ENCODE measurements at regions not wholly inside any gene's neighbourhood (a gene's known extent, or its start where the extent isn't known, plus 50 kb on each side); places are given as distances from the start of the nearest gene placed in this dataset.

- Histone ChIP-seq H3K4me1 (ENCODE audit: insufficient read depth, insufficient read length) (peaks cover 4% of the 10 kb centered on the region), H3K9me3 (ENCODE audit: insufficient read depth, low read length) (no peaks in the 10 kb centered on the region), H3K27me3 (ENCODE audit: insufficient read depth, insufficient read length) (no peaks in the 10 kb centered on the region), H3K4me3 (ENCODE audit: insufficient read length, low read depth) (no peak overlapping the region), H3K9ac (ENCODE audit: insufficient read length, low read depth) (no peak overlapping the region), H3K36me3 (ENCODE audit: insufficient read depth, insufficient read length, low read length) (no peaks in the 10 kb centered on the region)
- TF ChIP-seq YY1 (IDR thresholded peaks at IDR 0.05; ENCODE audit: insufficient read depth, insufficient read length) (no peak), ZNF274 (IDR thresholded peaks at IDR 0.05; ENCODE audit: low read depth, low read length) (no peak), SUZ12 (IDR thresholded peaks at IDR 0.05; ENCODE audit: extremely low read depth, insufficient read depth, insufficient read length) (no peak)
- DNase-seq (ENCODE audit: low read depth, low spot score) = no peak
These were observed 169.8 kb upstream of the NCK2 start for GRCh38 chr2:105574796-105575344.

GRCh38 chr2:105573910-105574655, 170.6 kb upstream of the NCK2 start:
- no peak for DNase-seq (ENCODE audit: low read depth, low spot score)
- H3K27me3 ChIP-seq (ENCODE audit: insufficient read depth, insufficient read length) = no peaks in the 10 kb centered on the region
- no peak overlapping the region for H3K9ac ChIP-seq (ENCODE audit: insufficient read length, low read depth)
- no peak overlapping the region for H3K4me3 ChIP-seq (ENCODE audit: insufficient read length, low read depth)
- no peaks in the 10 kb centered on the region for H3K36me3 ChIP-seq (ENCODE audit: insufficient read depth, insufficient read length, low read length)
- H3K9me3 ChIP-seq (ENCODE audit: insufficient read depth, low read length) = no peaks in the 10 kb centered on the region
- TF ChIP-seq YY1 (IDR thresholded peaks at IDR 0.05; ENCODE audit: insufficient read depth, insufficient read length) = no peak
- peaks cover 5% of the 10 kb centered on the region for H3K4me1 ChIP-seq (ENCODE audit: insufficient read depth, insufficient read length)

GRCh38 chr2:105573490-105573889, 171.2 kb upstream of the NCK2 start:
- no peak for DNase-seq (ENCODE audit: low read depth, low spot score)
- TF ChIP-seq YY1 (IDR thresholded peaks at IDR 0.05; ENCODE audit: insufficient read depth, insufficient read length) (no peak), ZNF274 (IDR thresholded peaks at IDR 0.05; ENCODE audit: low read depth, low read length) (no peak), SUZ12 (IDR thresholded peaks at IDR 0.05; ENCODE audit: extremely low read depth, insufficient read depth, insufficient read length) (no peak)
- H3K9me3 ChIP-seq (ENCODE audit: insufficient read depth, low read length) = no peaks in the 10 kb centered on the region
- H3K9ac ChIP-seq (ENCODE audit: insufficient read length, low read depth) = no peak overlapping the region
- no peaks in the 10 kb centered on the region for H3K27me3 ChIP-seq (ENCODE audit: insufficient read depth, insufficient read length)
- H3K36me3 ChIP-seq (ENCODE audit: insufficient read depth, insufficient read length, low read length) = no peaks in the 10 kb centered on the region
- peaks cover 5% of the 10 kb centered on the region for H3K4me1 ChIP-seq (ENCODE audit: insufficient read depth, insufficient read length)
- H3K4me3 ChIP-seq (ENCODE audit: insufficient read length, low read depth) = no peak overlapping the region

GRCh38 chr2:105571445-105571987, 172.7 kb upstream of the FHL2 start:
- Histone ChIP-seq H3K27me3 (ENCODE audit: insufficient read depth, insufficient read length) (no peaks in the 10 kb centered on the region), H3K4me3 (ENCODE audit: insufficient read length, low read depth) (no peak overlapping the region), H3K36me3 (ENCODE audit: insufficient read depth, insufficient read length, low read length) (no peaks in the 10 kb centered on the region), H3K9ac (ENCODE audit: insufficient read length, low read depth) (no peak overlapping the region), H3K9me3 (ENCODE audit: insufficient read depth, low read length) (no peaks in the 10 kb centered on the region), H3K4me1 (ENCODE audit: insufficient read depth, insufficient read length) (peaks cover 3% of the 10 kb centered on the region)
- TF ChIP-seq ZNF274 (IDR thresholded peaks at IDR 0.05; ENCODE audit: low read depth, low read length) (no peak), YY1 (IDR thresholded peaks at IDR 0.05; ENCODE audit: insufficient read depth, insufficient read length) (no peak), SUZ12 (IDR thresholded peaks at IDR 0.05; ENCODE audit: extremely low read depth, insufficient read depth, insufficient read length) (no peak)
- DNase-seq (ENCODE audit: low read depth, low spot score) = no peak

GRCh38 chr2:105570757-105571156, 171.9 kb upstream of the FHL2 start:
- no peaks in the 10 kb centered on the region for H3K36me3 ChIP-seq (ENCODE audit: insufficient read depth, insufficient read length, low read length)
- DNase-seq (ENCODE audit: low read depth, low spot score) = no peak
- TF ChIP-seq ZNF274 (IDR thresholded peaks at IDR 0.05; ENCODE audit: low read depth, low read length) (no peak), SUZ12 (IDR thresholded peaks at IDR 0.05; ENCODE audit: extremely low read depth, insufficient read depth, insufficient read length) (no peak), YY1 (IDR thresholded peaks at IDR 0.05; ENCODE audit: insufficient read depth, insufficient read length) (no peak)
- no peaks in the 10 kb centered on the region for H3K9me3 ChIP-seq (ENCODE audit: insufficient read depth, low read length)
- no peak overlapping the region for H3K9ac ChIP-seq (ENCODE audit: insufficient read length, low read depth)
- no peaks in the 10 kb centered on the region for H3K27me3 ChIP-seq (ENCODE audit: insufficient read depth, insufficient read length)
- no peak overlapping the region for H3K4me3 ChIP-seq (ENCODE audit: insufficient read length, low read depth)
- H3K4me1 ChIP-seq (ENCODE audit: insufficient read depth, insufficient read length) = peaks cover 6% of the 10 kb centered on the region

- Histone ChIP-seq H3K4me1 (ENCODE audit: insufficient read depth, insufficient read length) (peaks cover 6% of the 10 kb centered on the region), H3K4me3 (ENCODE audit: insufficient read length, low read depth) (no peak overlapping the region), H3K36me3 (ENCODE audit: insufficient read depth, insufficient read length, low read length) (no peaks in the 10 kb centered on the region), H3K9ac (ENCODE audit: insufficient read length, low read depth) (no peak overlapping the region), H3K27me3 (ENCODE audit: insufficient read depth, insufficient read length) (no peaks in the 10 kb centered on the region), H3K9me3 (ENCODE audit: insufficient read depth, low read length) (no peaks in the 10 kb centered on the region)
- DNase-seq (ENCODE audit: low read depth, low spot score) = no peak
- no peak for TF ChIP-seq SUZ12 (IDR thresholded peaks at IDR 0.05; ENCODE audit: extremely low read depth, insufficient read depth, insufficient read length)
- no peak for TF ChIP-seq YY1 (IDR thresholded peaks at IDR 0.05; ENCODE audit: insufficient read depth, insufficient read length)
- TF ChIP-seq ZNF274 (IDR thresholded peaks at IDR 0.05; ENCODE audit: low read depth, low read length) = no peak
These were observed 171.5 kb upstream of the FHL2 start for GRCh38 chr2:105570326-105570725.

- no peak for TF ChIP-seq SUZ12 (IDR thresholded peaks at IDR 0.05; ENCODE audit: extremely low read depth, insufficient read depth, insufficient read length)
- TF ChIP-seq ZNF274 (IDR thresholded peaks at IDR 0.05; ENCODE audit: low read depth, low read length) = no peak
- TF ChIP-seq YY1 (IDR thresholded peaks at IDR 0.05; ENCODE audit: insufficient read depth, insufficient read length) = no peak
- Histone ChIP-seq H3K4me3 (ENCODE audit: insufficient read length, low read depth) (no peak overlapping the region), H3K4me1 (ENCODE audit: insufficient read depth, insufficient read length) (peaks cover 6% of the 10 kb centered on the region), H3K9ac (ENCODE audit: insufficient read length, low read depth) (no peak overlapping the region), H3K36me3 (ENCODE audit: insufficient read depth, insufficient read length, low read length) (no peaks in the 10 kb centered on the region), H3K9me3 (ENCODE audit: insufficient read depth, low read length) (no peaks in the 10 kb centered on the region), H3K27me3 (ENCODE audit: insufficient read depth, insufficient read length) (no peaks in the 10 kb centered on the region)
- DNase-seq (ENCODE audit: low read depth, low spot score) = no peak
These were observed 170.8 kb upstream of the FHL2 start for GRCh38 chr2:105569606-105570005.

Measured in NT2/D1 (cell line).